Endodermal cell (in vitro differentiated cells): ENCODE measurements at regions not wholly inside any gene's neighbourhood (a gene's known extent, or its start where the extent isn't known, plus 50 kb on each side); places are given as distances from the start of the nearest gene placed in this dataset.

ENCODE experiments used
- DNase-seq: peaks from one replicate; pipeline ENCODE4 v3.0.0-alpha.2; 2017
- H3K27ac ChIP-seq: 2 replicates; pipeline ENCODE4 v1.5.1; 2013; ENCODE audit warnings: mild to moderate bottlenecking, low read depth, low read length, moderate library complexity
- H3K27me3 ChIP-seq: 2 replicates; pipeline ENCODE4 v1.6.1; 2013; ENCODE audit warnings: mild to moderate bottlenecking, low read length, moderate library complexity; ENCODE audit not compliant: insufficient read depth, control insufficient read depth, poor library complexity, severe bottlenecking
- H3K36me3 ChIP-seq: 2 replicates; pipeline ENCODE4 v1.7.0; 2013; ENCODE audit warnings: mild to moderate bottlenecking, low read length, moderate library complexity; ENCODE audit not compliant: control insufficient read depth, insufficient read depth
- H3K4me1 ChIP-seq: one replicate; pipeline ENCODE4 v1.7.0; 2013; ENCODE audit warnings: low read length; ENCODE audit not compliant: control insufficient read depth, insufficient read depth
- H3K4me3 ChIP-seq: 2 replicates; pipeline ENCODE4 v1.5.1; 2013; ENCODE audit warnings: mild to moderate bottlenecking, low read length, moderate library complexity
- H3K9ac ChIP-seq: 2 replicates; pipeline ENCODE4 v1.6.1; 2013; ENCODE audit warnings: mild to moderate bottlenecking, low read length, moderate library complexity; ENCODE audit not compliant: poor library complexity, severe bottlenecking; ENCODE audit errors: extremely low read depth
- H3K9me3 ChIP-seq: 2 replicates; pipeline ENCODE4 v1.6.1; 2013; ENCODE audit warnings: mild to moderate bottlenecking, low read length, moderate library complexity; ENCODE audit not compliant: control insufficient read depth
- H3K27ac Mint-ChIP-seq: 2 replicates; pipeline ENCODE4 v1.8.0; 2020; ENCODE audit warnings: mixed read lengths
- H3K27me3 Mint-ChIP-seq: 2 replicates; pipeline ENCODE4 v1.8.0; 2021; ENCODE audit warnings: mild to moderate bottlenecking, mixed read lengths; ENCODE audit not compliant: insufficient read depth
- H3K36me3 Mint-ChIP-seq: 2 replicates; pipeline ENCODE4 v1.8.0; 2020; ENCODE audit warnings: low read depth, mixed read lengths
- H3K4me1 Mint-ChIP-seq: 2 replicates; pipeline ENCODE4 v1.8.0; 2020; ENCODE audit warnings: mixed read lengths
- H3K4me3 Mint-ChIP-seq: 2 replicates; pipeline ENCODE4 v1.8.0; 2020; ENCODE audit warnings: mild to moderate bottlenecking, moderate library complexity, mixed read lengths
- H3K9me3 Mint-ChIP-seq: 2 replicates; pipeline ENCODE4 v1.8.0; 2020; ENCODE audit warnings: mild to moderate bottlenecking, mixed read lengths
- WGBS, 2 experiments: methylation state at CpG; one replicate each; pipeline versions ENCODE4 v1.1.5 to v1.1.7; 2013; ENCODE audit warnings: missing lambda C conversion rate in 2 of 2, mixed read lengths in 1 of 2; ENCODE audit not compliant: insufficient coverage in 1 of 2, insufficient read length in 1 of 2; 5-methylcytosine and 5-hydroxymethylcytosine counted together
- TF ChIP-seq, protein P1 (sequence below): fragments of 200-600 bp; sonication (generic); conservative IDR thresholded peaks from 2 replicates; pipeline ENCODE4 v1.5.0; 2021; ENCODE audit warnings: antibody characterized with exemption, mild to moderate bottlenecking

DNA sequence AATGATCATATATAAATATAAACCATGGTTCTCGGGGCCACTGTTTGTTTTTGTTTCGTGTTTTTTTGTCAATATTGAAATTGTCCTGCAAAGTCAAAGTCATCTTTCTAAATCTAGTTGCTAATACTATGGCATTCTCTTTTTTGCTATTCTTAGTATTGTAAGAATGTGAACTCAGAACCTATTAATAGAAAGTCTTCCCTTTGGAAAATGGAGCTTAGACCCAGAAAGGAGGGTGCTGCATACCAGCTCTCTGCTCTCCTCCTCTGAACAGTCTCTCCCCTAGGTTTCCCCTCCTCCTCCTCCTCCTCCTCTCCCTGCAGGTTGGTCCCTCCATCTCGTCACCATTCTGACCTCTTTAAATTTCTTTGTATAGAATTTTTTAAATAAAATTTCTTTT, 150.4 kb upstream of the CCN2 start:
- H3K36me3 Mint-ChIP-seq = no peaks in the 10 kb centered on the region
- no peaks in the 10 kb centered on the region for H3K9me3 ChIP-seq
- H3K27ac Mint-ChIP-seq = no peak overlapping the region
- peaks cover 12% of the 10 kb centered on the region for H3K9me3 Mint-ChIP-seq
- H3K4me1 ChIP-seq = no peaks in the 10 kb centered on the region
- no peaks in the 10 kb centered on the region for H3K27me3 ChIP-seq
- H3K4me3 ChIP-seq = no peak overlapping the region
- WGBS, 2 experiments = 97% methylated on average over 2 of the region's 3 CpGs; no CpG with 5 or more reads in 1 of the 2 experiments
- TF ChIP-seq, protein P1, sequence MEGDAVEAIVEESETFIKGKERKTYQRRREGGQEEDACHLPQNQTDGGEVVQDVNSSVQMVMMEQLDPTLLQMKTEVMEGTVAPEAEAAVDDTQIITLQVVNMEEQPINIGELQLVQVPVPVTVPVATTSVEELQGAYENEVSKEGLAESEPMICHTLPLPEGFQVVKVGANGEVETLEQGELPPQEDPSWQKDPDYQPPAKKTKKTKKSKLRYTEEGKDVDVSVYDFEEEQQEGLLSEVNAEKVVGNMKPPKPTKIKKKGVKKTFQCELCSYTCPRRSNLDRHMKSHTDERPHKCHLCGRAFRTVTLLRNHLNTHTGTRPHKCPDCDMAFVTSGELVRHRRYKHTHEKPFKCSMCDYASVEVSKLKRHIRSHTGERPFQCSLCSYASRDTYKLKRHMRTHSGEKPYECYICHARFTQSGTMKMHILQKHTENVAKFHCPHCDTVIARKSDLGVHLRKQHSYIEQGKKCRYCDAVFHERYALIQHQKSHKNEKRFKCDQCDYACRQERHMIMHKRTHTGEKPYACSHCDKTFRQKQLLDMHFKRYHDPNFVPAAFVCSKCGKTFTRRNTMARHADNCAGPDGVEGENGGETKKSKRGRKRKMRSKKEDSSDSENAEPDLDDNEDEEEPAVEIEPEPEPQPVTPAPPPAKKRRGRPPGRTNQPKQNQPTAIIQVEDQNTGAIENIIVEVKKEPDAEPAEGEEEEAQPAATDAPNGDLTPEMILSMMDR = no peak
- no peak for DNase-seq
- H3K36me3 ChIP-seq = no peaks in the 10 kb centered on the region
- H3K9ac ChIP-seq = no peak overlapping the region
- H3K27me3 Mint-ChIP-seq = no peaks in the 10 kb centered on the region
- no peak overlapping the region for H3K27ac ChIP-seq
- H3K4me1 Mint-ChIP-seq = no peaks in the 10 kb centered on the region
- no peak overlapping the region for H3K4me3 Mint-ChIP-seq

DNA sequence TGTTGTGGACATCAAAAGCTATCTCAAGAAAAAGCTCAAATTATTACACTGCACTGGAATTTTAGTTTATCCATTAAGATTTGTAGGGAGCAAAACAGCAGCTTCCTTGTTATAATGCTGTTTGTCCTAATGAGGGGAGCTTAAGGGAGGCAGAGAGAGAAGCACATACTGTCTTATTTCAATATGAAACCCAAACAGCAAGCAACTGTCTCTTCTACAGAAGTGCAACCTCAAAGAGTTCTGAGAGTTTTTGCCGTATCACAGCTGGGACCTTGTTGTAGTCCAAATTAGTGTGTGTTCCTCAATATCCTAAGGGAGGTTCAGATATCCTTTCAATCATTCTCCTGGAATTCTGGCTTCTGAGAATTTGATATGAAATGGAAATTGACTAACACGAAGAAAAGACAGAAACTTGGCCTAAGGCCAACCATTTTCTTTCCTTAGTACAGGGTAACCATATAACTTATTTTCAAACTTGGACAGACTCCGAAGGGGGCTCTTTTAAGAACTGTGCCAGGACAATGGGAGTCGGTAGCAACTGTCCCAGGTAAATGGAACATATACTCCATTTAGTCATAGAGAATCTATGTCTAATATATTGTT, 149.3 kb upstream of the CCN2 start:
- H3K9ac ChIP-seq = no peak overlapping the region
- H3K4me3 Mint-ChIP-seq = no peak overlapping the region
- H3K4me3 ChIP-seq = no peak overlapping the region
- no peaks in the 10 kb centered on the region for H3K36me3 ChIP-seq
- H3K4me1 Mint-ChIP-seq = no peaks in the 10 kb centered on the region
- H3K36me3 Mint-ChIP-seq = no peaks in the 10 kb centered on the region
- TF ChIP-seq, protein P1 = no peak
- H3K27ac Mint-ChIP-seq = no peak overlapping the region
- peaks cover 9% of the 10 kb centered on the region for H3K9me3 Mint-ChIP-seq
- H3K4me1 ChIP-seq = no peaks in the 10 kb centered on the region
- H3K27me3 ChIP-seq = no peaks in the 10 kb centered on the region
- DNase-seq = no peak
- H3K9me3 ChIP-seq = no peaks in the 10 kb centered on the region
- 93 to 94% methylated on average over 2 to 4 of the region's 4 CpGs for WGBS, 2 experiments
- H3K27me3 Mint-ChIP-seq = no peaks in the 10 kb centered on the region
- H3K27ac ChIP-seq = no peak overlapping the region

DNA sequence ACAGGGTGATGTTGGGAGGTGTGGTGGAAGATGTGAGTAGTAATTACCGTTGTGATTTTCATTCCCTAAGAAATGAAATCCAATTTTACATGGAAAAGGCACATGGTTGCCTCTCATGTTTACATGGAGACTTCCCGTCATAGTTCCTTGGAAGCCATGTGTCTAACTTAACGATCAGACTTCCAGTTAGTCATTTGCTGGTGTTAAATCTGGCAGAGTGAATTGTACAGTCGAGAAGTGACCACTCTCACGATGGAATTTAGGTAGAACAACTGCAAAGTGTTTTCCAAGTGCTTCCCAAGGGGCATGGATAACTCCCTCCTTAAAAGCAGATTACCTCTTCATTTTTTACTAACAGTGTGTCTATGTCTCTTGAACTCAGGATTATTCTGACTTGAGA, 145.8 kb upstream of the CCN2 start:
- TF ChIP-seq, protein P1 = no peak
- Histone ChIP-seq H3K4me3 (no peak overlapping the region), H3K27ac (no peak overlapping the region), H3K9ac (no peak overlapping the region), H3K9me3 (no peaks in the 10 kb centered on the region), H3K36me3 (no peaks in the 10 kb centered on the region), H3K27me3 (no peaks in the 10 kb centered on the region), H3K4me1 (no peaks in the 10 kb centered on the region)
- DNase-seq = no peak
- Mint-ChIP-seq H3K9me3 (peaks cover 7% of the 10 kb centered on the region), H3K4me1 (no peaks in the 10 kb centered on the region), H3K27ac (no peak overlapping the region), H3K27me3 (no peaks in the 10 kb centered on the region), H3K4me3 (no peak overlapping the region), H3K36me3 (no peaks in the 10 kb centered on the region)
- 91 to 95% methylated on average over 2 to 5 of the region's 5 CpGs for WGBS, 2 experiments
